CD14-positive monocyte (primary cell): ENCODE measurements at regions not wholly inside any gene's neighbourhood (a gene's known extent, or its start where the extent isn't known, plus 50 kb on each side); places are given as distances from the start of the nearest gene placed in this dataset.

ENCODE experiments used
- DNase-seq, 3 donors: peaks; one replicate each; pipeline ENCODE4 v3.0.0-alpha.2; 2011 to 2022
- H2AFZ ChIP-seq: 2 replicates; pipeline ENCODE4 v1.6.0; 2012; ENCODE audit warnings: mild to moderate bottlenecking, low read depth, low read length, inconsistent platforms; ENCODE audit not compliant: insufficient read depth, poor library complexity, severe bottlenecking
- H3K27ac ChIP-seq, 2 donors: 1 replicate in 1 of 2; 2 replicates in 1 of 2; pipeline ENCODE4 v1.5.1; 2012 to 2013; ENCODE audit warnings: low read length in 2 of 2, control low read depth in 1 of 2, inconsistent platforms in 1 of 2, low read depth in 1 of 2, mild to moderate bottlenecking in 1 of 2
- H3K27me3 ChIP-seq, 2 donors: one replicate each; pipeline versions ENCODE4 v1.6.0 to v1.6.1; 2011 to 2013; ENCODE audit warnings: low read length in 2 of 2; ENCODE audit not compliant: control insufficient read depth in 2 of 2, insufficient read depth in 2 of 2
- H3K36me3 ChIP-seq, 2 donors: replicated peaks in 1 of 2; 1 replicate in 1 of 2; 2 replicates in 1 of 2; pipeline versions ENCODE4 v1.5.1 to v1.6.1; 2012 to 2013; ENCODE audit warnings: low read length in 2 of 2, control low read depth in 1 of 2, inconsistent platforms in 1 of 2, mild to moderate bottlenecking in 1 of 2; ENCODE audit not compliant: insufficient read depth in 2 of 2, control insufficient read depth in 1 of 2
- H3K4me1 ChIP-seq, 2 donors: 1 replicate in 1 of 2; 2 replicates in 1 of 2; pipeline versions ENCODE4 v1.5.1 to v1.6.1; 2012 to 2013; ENCODE audit warnings: low read length in 2 of 2, control low read depth in 1 of 2, inconsistent platforms in 1 of 2, mild to moderate bottlenecking in 1 of 2, moderate library complexity in 1 of 2; ENCODE audit not compliant: insufficient read depth in 2 of 2, control insufficient read depth in 1 of 2
- H3K4me2 ChIP-seq: replicated peaks from 2 replicates; pipeline ENCODE3; 2012; ENCODE audit warnings: low read length, moderate library complexity, mild to moderate bottlenecking; ENCODE audit not compliant: poor library complexity, severe bottlenecking; ENCODE audit errors: extremely low read depth
- H3K4me3 ChIP-seq, 3 experiments: fragments of 200-600 bp in 1 of 3; sonication (generic) in 1 of 3; replicated peaks in 1 of 3; 1 replicate in 2 of 3; 2 replicates in 1 of 3; pipeline ENCODE4 v1.5.1; 2011 to 2013; ENCODE audit warnings: low read length in 3 of 3, mild to moderate bottlenecking in 3 of 3, control low read depth in 2 of 3, low read depth in 2 of 3, inconsistent platforms in 1 of 3, moderate library complexity in 1 of 3
- H3K79me2 ChIP-seq: 2 replicates; pipeline ENCODE4 v1.6.0; 2012; ENCODE audit warnings: mild to moderate bottlenecking, control low read depth, inconsistent platforms, low read length, moderate library complexity; ENCODE audit not compliant: insufficient read depth
- H3K9ac ChIP-seq: 2 replicates; pipeline ENCODE4 v1.6.0; 2017; ENCODE audit warnings: low read length, mild to moderate bottlenecking; ENCODE audit not compliant: insufficient read depth, poor library complexity, severe bottlenecking
- H3K9me3 ChIP-seq, 2 donors: replicated peaks in 1 of 2; 1 replicate in 1 of 2; 2 replicates in 1 of 2; pipeline versions ENCODE4 v1.5.1 to v1.6.1; 2012 to 2013; ENCODE audit warnings: low read length in 2 of 2, control low read depth in 1 of 2; ENCODE audit not compliant: control insufficient read depth in 1 of 2, insufficient read depth in 1 of 2
- H4K20me1 ChIP-seq: 2 replicates; pipeline ENCODE4 v1.6.0; 2012; ENCODE audit warnings: mild to moderate bottlenecking, low read length, control low read depth, moderate library complexity; ENCODE audit not compliant: insufficient read depth
- H3K27ac Mint-ChIP-seq, 7 donors: one replicate each; pipeline ENCODE4 v1.8.0; 2020; ENCODE audit warnings: mild to moderate bottlenecking in 7 of 7, mixed read lengths in 7 of 7, moderate library complexity in 6 of 7, inconsistent platforms in 2 of 7
- H3K27me3 Mint-ChIP-seq, 3 donors: one replicate each; pipeline ENCODE4 v1.8.0; 2021 to 2022; ENCODE audit warnings: low read depth in 3 of 3, mild to moderate bottlenecking in 3 of 3, mixed read lengths in 3 of 3, moderate library complexity in 3 of 3, inconsistent platforms in 1 of 3
- H3K36me3 Mint-ChIP-seq, 2 donors: one replicate each; pipeline ENCODE4 v1.8.0; 2020; ENCODE audit warnings: mixed read lengths in 2 of 2, inconsistent platforms in 1 of 2, mild to moderate bottlenecking in 1 of 2
- H3K4me1 Mint-ChIP-seq: one replicate; pipeline ENCODE4 v1.8.0; 2020; ENCODE audit warnings: mild to moderate bottlenecking, mixed read lengths
- H3K4me3 Mint-ChIP-seq, 2 donors: one replicate each; pipeline ENCODE4 v1.8.0; 2020; ENCODE audit warnings: mild to moderate bottlenecking in 2 of 2, mixed read lengths in 2 of 2, moderate library complexity in 1 of 2
- H3K9me3 Mint-ChIP-seq, 7 donors: one replicate each; pipeline ENCODE4 v1.8.0; 2020 to 2022; ENCODE audit warnings: mixed read lengths in 7 of 7, mild to moderate bottlenecking in 6 of 7, moderate library complexity in 6 of 7, inconsistent platforms in 2 of 7
- CTCF ChIP-seq: fragments of 200-600 bp; IDR thresholded peaks from one replicate; pipeline ENCODE4 v1.8.0; 2022; ENCODE audit warnings: antibody characterized with exemption, mild to moderate bottlenecking
- WGBS: methylation state at CpG from one replicate; pipeline ENCODE4 v1.1.5; 2013; ENCODE audit warnings: missing lambda C conversion rate; ENCODE audit not compliant: insufficient coverage; 5-methylcytosine and 5-hydroxymethylcytosine counted together
- intact Hi-C, 2 donors: fragments of 100-400 bp; cut with micrococcal nuclease; formaldehyde crosslinking; loops; one replicate each; pipeline versions ENCODE4 v1.15.0 to v1.15.1; 2023

- intact Hi-C loops: loop anchor here (5.0 to 10.0 kb wide), 2 partner anchors 252 to 255 kb away; no protein-coding TSS in a partner anchor
- Histone ChIP-seq H3K27ac (no peak overlapping the region), H3K4me1 (no peaks in the 10 kb centered on the region), H3K9me3 (no peaks in the 10 kb centered on the region), H3K79me2 (no peaks in the 10 kb centered on the region), H3K27me3 (no peaks in the 10 kb centered on the region), H3K36me3 (no peaks in the 10 kb centered on the region), H2AFZ (no peak overlapping the region), H3K9ac (no peak overlapping the region), H3K4me2 (no peak overlapping the region), H3K4me3 (no peak overlapping the region), H4K20me1 (no peaks in the 10 kb centered on the region)
- H3K27ac Mint-ChIP-seq: no peak overlapping the region
- peaks cover 2% of the 10 kb centered on the region for H3K4me1 Mint-ChIP-seq
- H3K27me3 Mint-ChIP-seq: no peaks in the 10 kb centered on the region
- no peaks in the 10 kb centered on the region for H3K36me3 Mint-ChIP-seq
- H3K9me3 Mint-ChIP-seq: no peaks in the 10 kb centered on the region
- TF ChIP-seq CTCF: no peak
- H3K4me3 Mint-ChIP-seq: no peak overlapping the region
- no CpG with 5 or more reads among the region's 1 CpG for WGBS
- no peak for DNase-seq
These were observed 350.0 kb downstream of the USP25 start for GRCh38 chr21:16079830-16080229.

DNA sequence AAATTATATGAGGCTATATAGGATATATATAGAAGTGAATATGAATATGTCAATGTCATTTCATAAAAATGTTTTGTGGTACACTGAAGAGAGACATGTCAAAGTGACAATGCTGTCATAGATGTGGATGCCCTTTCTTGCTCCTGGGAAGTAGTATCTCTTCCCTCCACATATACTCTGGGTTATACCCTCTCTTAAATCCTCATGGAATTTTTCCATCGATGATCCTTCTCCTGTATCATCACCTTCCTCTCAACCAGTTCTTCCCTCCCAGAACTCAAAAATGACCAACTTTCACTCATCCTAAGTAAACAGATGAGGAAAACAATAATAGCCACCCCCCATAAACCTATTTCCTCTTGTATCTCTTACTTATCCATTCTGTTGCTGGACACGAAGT is 351.5 kb downstream of the USP25 start:
- Histone ChIP-seq H4K20me1 (no peaks in the 10 kb centered on the region), H3K4me1 (no peaks in the 10 kb centered on the region), H3K36me3 (no peaks in the 10 kb centered on the region), H3K9ac (no peak overlapping the region), H3K4me3 (no peak overlapping the region), H3K27ac (no peak overlapping the region), H2AFZ (no peak overlapping the region), H3K4me2 (no peak overlapping the region), H3K27me3 (no peaks in the 10 kb centered on the region), H3K79me2 (no peaks in the 10 kb centered on the region), H3K9me3 (no peaks in the 10 kb centered on the region)
- H3K4me3 Mint-ChIP-seq: no peak overlapping the region
- no peaks in the 10 kb centered on the region for H3K27me3 Mint-ChIP-seq
- no peaks in the 10 kb centered on the region for H3K9me3 Mint-ChIP-seq
- WGBS: 89% methylated on average over 1 of the region's 2 CpGs
- intact Hi-C loops: loop anchor here (5.0 to 10.0 kb wide), 2 partner anchors 251 to 253 kb away; no protein-coding TSS in a partner anchor
- H3K4me1 Mint-ChIP-seq: peaks cover 2% of the 10 kb centered on the region
- no peaks in the 10 kb centered on the region for H3K36me3 Mint-ChIP-seq
- no peak overlapping the region for H3K27ac Mint-ChIP-seq
- no peak for DNase-seq
- TF ChIP-seq CTCF: no peak
